HL-60 (cell line): ENCODE measurements at regions not wholly inside any gene's neighbourhood (a gene's known extent, or its start where the extent isn't known, plus 50 kb on each side); places are given as distances from the start of the nearest gene placed in this dataset.

Source experiments
- TF ChIP-seq, protein P1 (sequence below): IDR thresholded peaks from one replicate; pipeline ENCODE4 v1.5.1; 2011; ENCODE audit warnings: low read length, control low read depth, inconsistent platforms; ENCODE audit not compliant: insufficient read depth
- TF ChIP-seq, protein P2 (sequence below): IDR thresholded peaks from 2 replicates; pipeline ENCODE4 v1.6.1; 2012; ENCODE audit warnings: low read depth; ENCODE audit not compliant: insufficient replicate concordance

DNA sequence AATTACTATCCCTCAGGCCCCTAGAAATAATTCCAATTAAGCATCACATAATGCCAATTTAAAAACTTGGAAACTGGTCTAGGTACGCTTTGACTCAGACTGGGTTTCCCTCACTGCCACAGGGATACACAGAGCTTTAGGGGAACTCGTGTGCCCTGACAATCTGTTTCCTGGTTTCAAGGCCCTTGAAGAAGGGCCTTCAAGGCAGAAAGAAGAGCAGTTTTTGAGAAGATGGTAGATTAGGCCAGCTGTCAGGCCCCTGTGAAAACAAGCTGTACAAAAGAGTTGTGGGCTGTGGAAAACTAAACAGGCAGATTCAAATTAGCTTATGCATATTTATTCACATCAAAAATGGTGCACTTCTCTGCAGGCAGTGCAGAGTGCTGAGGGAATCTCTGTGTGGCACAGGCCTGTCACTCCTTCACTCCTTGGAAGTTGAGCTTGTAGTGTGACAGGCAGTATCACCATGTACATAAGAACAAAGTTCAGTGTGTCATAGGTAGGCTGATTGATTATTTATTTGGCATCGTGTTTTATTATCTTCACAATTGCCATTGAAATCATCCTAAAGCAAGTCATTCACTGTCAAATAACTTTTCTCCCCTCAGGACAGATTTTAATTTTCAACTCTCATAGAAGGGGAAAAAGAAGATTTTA is 614.4 kb upstream of the GYPC start:
- TF ChIP-seq, protein P1, sequence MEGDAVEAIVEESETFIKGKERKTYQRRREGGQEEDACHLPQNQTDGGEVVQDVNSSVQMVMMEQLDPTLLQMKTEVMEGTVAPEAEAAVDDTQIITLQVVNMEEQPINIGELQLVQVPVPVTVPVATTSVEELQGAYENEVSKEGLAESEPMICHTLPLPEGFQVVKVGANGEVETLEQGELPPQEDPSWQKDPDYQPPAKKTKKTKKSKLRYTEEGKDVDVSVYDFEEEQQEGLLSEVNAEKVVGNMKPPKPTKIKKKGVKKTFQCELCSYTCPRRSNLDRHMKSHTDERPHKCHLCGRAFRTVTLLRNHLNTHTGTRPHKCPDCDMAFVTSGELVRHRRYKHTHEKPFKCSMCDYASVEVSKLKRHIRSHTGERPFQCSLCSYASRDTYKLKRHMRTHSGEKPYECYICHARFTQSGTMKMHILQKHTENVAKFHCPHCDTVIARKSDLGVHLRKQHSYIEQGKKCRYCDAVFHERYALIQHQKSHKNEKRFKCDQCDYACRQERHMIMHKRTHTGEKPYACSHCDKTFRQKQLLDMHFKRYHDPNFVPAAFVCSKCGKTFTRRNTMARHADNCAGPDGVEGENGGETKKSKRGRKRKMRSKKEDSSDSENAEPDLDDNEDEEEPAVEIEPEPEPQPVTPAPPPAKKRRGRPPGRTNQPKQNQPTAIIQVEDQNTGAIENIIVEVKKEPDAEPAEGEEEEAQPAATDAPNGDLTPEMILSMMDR = no peak
- TF ChIP-seq, protein P2, sequence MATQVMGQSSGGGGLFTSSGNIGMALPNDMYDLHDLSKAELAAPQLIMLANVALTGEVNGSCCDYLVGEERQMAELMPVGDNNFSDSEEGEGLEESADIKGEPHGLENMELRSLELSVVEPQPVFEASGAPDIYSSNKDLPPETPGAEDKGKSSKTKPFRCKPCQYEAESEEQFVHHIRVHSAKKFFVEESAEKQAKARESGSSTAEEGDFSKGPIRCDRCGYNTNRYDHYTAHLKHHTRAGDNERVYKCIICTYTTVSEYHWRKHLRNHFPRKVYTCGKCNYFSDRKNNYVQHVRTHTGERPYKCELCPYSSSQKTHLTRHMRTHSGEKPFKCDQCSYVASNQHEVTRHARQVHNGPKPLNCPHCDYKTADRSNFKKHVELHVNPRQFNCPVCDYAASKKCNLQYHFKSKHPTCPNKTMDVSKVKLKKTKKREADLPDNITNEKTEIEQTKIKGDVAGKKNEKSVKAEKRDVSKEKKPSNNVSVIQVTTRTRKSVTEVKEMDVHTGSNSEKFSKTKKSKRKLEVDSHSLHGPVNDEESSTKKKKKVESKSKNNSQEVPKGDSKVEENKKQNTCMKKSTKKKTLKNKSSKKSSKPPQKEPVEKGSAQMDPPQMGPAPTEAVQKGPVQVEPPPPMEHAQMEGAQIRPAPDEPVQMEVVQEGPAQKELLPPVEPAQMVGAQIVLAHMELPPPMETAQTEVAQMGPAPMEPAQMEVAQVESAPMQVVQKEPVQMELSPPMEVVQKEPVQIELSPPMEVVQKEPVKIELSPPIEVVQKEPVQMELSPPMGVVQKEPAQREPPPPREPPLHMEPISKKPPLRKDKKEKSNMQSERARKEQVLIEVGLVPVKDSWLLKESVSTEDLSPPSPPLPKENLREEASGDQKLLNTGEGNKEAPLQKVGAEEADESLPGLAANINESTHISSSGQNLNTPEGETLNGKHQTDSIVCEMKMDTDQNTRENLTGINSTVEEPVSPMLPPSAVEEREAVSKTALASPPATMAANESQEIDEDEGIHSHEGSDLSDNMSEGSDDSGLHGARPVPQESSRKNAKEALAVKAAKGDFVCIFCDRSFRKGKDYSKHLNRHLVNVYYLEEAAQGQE = no peak
